ENCODE measurements at regions not wholly inside any gene's neighbourhood (a gene's known extent, or its start where the extent isn't known, plus 50 kb on each side); places are given as distances from the start of the nearest gene placed in this dataset.

DNA sequence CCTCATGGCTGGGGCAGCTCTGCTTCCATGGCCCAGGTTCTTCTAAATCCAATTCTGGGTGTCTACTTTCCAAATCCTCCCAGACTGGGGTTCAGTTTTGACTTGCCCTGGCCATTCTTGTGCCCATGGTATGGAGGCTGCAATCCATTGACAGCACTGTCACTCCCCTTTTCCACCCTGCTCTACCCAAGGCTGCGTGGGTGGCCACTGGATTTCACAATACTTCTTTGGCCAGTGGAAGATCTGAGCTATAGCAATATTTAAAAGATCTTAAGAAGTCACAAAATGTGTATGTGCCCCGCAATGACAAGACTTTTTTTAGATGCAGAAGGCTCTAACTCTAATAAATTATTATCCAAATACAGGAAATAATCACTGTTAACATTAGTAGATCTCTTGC is 329.4 kb upstream of the CCL2 start:
- H3K79me2 ChIP-seq (ENCODE audit: insufficient read depth, low read length), result no peaks in the 10 kb centered on the region
- intact Hi-C loops (cut with micrococcal nuclease; ENCODE audit: unreplicated experiment) (no loop called here), in situ Hi-C loops (cut with HindIII; ENCODE audit: extremely low pct_ligation_motif_present, low pct_unique_long_range_greater_than_20kb) (no loop called here)
- no peaks in the 10 kb centered on the region for H3K4me1 ChIP-seq (ENCODE audit: insufficient read depth, low read length)
- H3K4me2 ChIP-seq (ENCODE audit: low read depth, low read length), result no peak overlapping the region
- no peaks in the 10 kb centered on the region for H3K27me3 ChIP-seq (ENCODE audit: control insufficient read depth in 1 of 2, insufficient read depth in 2 of 2, low read length in 2 of 2)
- H3K4me3 ChIP-seq (replicated peaks in 1 of 3; ENCODE audit: insufficient read depth in 1 of 3, low read depth in 2 of 3, low read length in 3 of 3), result no peak overlapping the region
- DNase-seq (ENCODE audit: low spot score) (no peak), FAIRE-seq (no peak), ATAC-seq (no peak)
- WGBS (ENCODE audit: low lambda C conversion rate), result 0% methylated on average over 2 of the region's 2 CpGs
- H3K36me3 ChIP-seq (replicated peaks in 1 of 2; ENCODE audit: control insufficient read depth in 1 of 2, insufficient read depth in 2 of 2, low read length in 2 of 2), result no peaks in the 10 kb centered on the region
- H3K27ac ChIP-seq (ENCODE audit: extremely low read length, insufficient read depth, low read length), result no peak overlapping the region
- BruUV-seq (replicated peaks), result no TSS peak
- H3K9me3 ChIP-seq (ENCODE audit: low read length), result no peaks in the 10 kb centered on the region
- ChIA-PET POLR2A (no interaction called here), CTCF (ENCODE audit: low intra/inter-chr PET ratio, low total read pairs) (no interaction called here)
- peak; percentile 34; the same call in 1 of the 2 replicates for TF ChIP-seq CEBPB (IDR thresholded peaks at IDR 0.05; ENCODE audit: borderline replicate concordance, low read depth, low read length)
- no peak for TF ChIP-seq ZNF552 (CRISPR knock-in tag; IDR thresholded peaks at IDR 0.05; ENCODE audit: borderline replicate concordance)
- H4K20me1 ChIP-seq (ENCODE audit: insufficient read depth, low read length), result no peaks in the 10 kb centered on the region
- no peak overlapping the region for H3K9ac ChIP-seq (ENCODE audit: insufficient read depth, low read depth, low read length)
- H2AFZ ChIP-seq (ENCODE audit: low read length), result no peak overlapping the region

- H4K20me1 ChIP-seq (ENCODE audit: insufficient read depth, low read length), result no peaks in the 10 kb centered on the region
- no peaks in the 10 kb centered on the region for H3K27me3 ChIP-seq (ENCODE audit: control insufficient read depth in 1 of 2, insufficient read depth in 2 of 2, low read length in 2 of 2)
- TF ChIP-seq, protein P1, sequence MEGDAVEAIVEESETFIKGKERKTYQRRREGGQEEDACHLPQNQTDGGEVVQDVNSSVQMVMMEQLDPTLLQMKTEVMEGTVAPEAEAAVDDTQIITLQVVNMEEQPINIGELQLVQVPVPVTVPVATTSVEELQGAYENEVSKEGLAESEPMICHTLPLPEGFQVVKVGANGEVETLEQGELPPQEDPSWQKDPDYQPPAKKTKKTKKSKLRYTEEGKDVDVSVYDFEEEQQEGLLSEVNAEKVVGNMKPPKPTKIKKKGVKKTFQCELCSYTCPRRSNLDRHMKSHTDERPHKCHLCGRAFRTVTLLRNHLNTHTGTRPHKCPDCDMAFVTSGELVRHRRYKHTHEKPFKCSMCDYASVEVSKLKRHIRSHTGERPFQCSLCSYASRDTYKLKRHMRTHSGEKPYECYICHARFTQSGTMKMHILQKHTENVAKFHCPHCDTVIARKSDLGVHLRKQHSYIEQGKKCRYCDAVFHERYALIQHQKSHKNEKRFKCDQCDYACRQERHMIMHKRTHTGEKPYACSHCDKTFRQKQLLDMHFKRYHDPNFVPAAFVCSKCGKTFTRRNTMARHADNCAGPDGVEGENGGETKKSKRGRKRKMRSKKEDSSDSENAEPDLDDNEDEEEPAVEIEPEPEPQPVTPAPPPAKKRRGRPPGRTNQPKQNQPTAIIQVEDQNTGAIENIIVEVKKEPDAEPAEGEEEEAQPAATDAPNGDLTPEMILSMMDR (CRISPR knock-in tag; IDR thresholded peaks at IDR 0.05), result peak; percentile 19; the same call in 1 of the 2 replicates
- TF ChIP-seq ZNF17 (CRISPR knock-in tag; IDR thresholded peaks at IDR 0.05), result no peak
- no peak overlapping the region for H3K27ac ChIP-seq (ENCODE audit: extremely low read length, insufficient read depth, low read length)
- H2AFZ ChIP-seq (ENCODE audit: low read length), result no peak overlapping the region
- intact Hi-C loops (cut with micrococcal nuclease; ENCODE audit: unreplicated experiment), result no loop called here
- H3K79me2 ChIP-seq (ENCODE audit: insufficient read depth, low read length), result no peaks in the 10 kb centered on the region
- in situ Hi-C loops (cut with HindIII; ENCODE audit: extremely low pct_ligation_motif_present, low pct_unique_long_range_greater_than_20kb), result no loop called here
- no peaks in the 10 kb centered on the region for H3K9me3 ChIP-seq (ENCODE audit: low read length)
- ChIA-PET CTCF (ENCODE audit: low intra/inter-chr PET ratio, low total read pairs) (no interaction called here), POLR2A (no interaction called here)
- 8% methylated on average over 3 of the region's 3 CpGs for whole genome bisulfite sequencing (ENCODE audit: low lambda C conversion rate)
- H3K4me1 ChIP-seq (ENCODE audit: insufficient read depth, low read length), result no peaks in the 10 kb centered on the region
- ATAC-seq (no peak), FAIRE-seq (no peak), DNase-seq (ENCODE audit: low spot score) (no peak)
- H3K9ac ChIP-seq (ENCODE audit: insufficient read depth, low read depth, low read length), result no peak overlapping the region
- no peak overlapping the region for H3K4me3 ChIP-seq (replicated peaks in 1 of 3; ENCODE audit: insufficient read depth in 1 of 3, low read depth in 2 of 3, low read length in 3 of 3)
- no peak overlapping the region for H3K4me2 ChIP-seq (ENCODE audit: low read depth, low read length)
- no TSS peak for BruUV-seq (replicated peaks)
- no peaks in the 10 kb centered on the region for H3K36me3 ChIP-seq (replicated peaks in 1 of 2; ENCODE audit: control insufficient read depth in 1 of 2, insufficient read depth in 2 of 2, low read length in 2 of 2)
Measured at GRCh38 chr17:33927732-33928133, 327.4 kb upstream of the CCL2 start.

Measured in HepG2 (cell line).